Osteoblast (primary cell): ENCODE measurements at regions not wholly inside any gene's neighbourhood (a gene's known extent, or its start where the extent isn't known, plus 50 kb on each side); places are given as distances from the start of the nearest gene placed in this dataset.

Experiments
- DNase-seq: peaks from one replicate; pipeline ENCODE4 v3.0.0; 2011; ENCODE audit warnings: low spot score, mixed read lengths; ENCODE audit not compliant: insufficient read length; ENCODE audit errors: missing footprints
- H2AFZ ChIP-seq: 2 replicates; pipeline ENCODE4 v1.6.0; 2011; ENCODE audit warnings: mild to moderate bottlenecking, low read length
- H3K27ac ChIP-seq: 2 replicates; pipeline ENCODE4 v1.5.1; 2011; ENCODE audit warnings: mild to moderate bottlenecking, low read depth, low read length, moderate library complexity
- H3K27me3 ChIP-seq: 2 replicates; pipeline ENCODE4 v1.6.0; 2012; ENCODE audit warnings: mild to moderate bottlenecking, control low read depth, inconsistent platforms, low read length, moderate library complexity; ENCODE audit not compliant: insufficient read depth
- H3K36me3 ChIP-seq: 2 replicates; pipeline ENCODE4 v1.5.1; 2011; ENCODE audit warnings: mild to moderate bottlenecking, low read length, control low read depth, moderate library complexity; ENCODE audit not compliant: insufficient read depth
- H3K4me1 ChIP-seq: 2 replicates; pipeline ENCODE4 v1.5.1; 2011; ENCODE audit warnings: mild to moderate bottlenecking, low read length, control low read depth, moderate library complexity; ENCODE audit not compliant: insufficient read depth
- H3K4me2 ChIP-seq: 2 replicates; pipeline ENCODE4 v1.6.0; 2011; ENCODE audit warnings: mild to moderate bottlenecking, low read length; ENCODE audit not compliant: insufficient read depth
- H3K4me3 ChIP-seq: fragments of 200-600 bp; sonication (generic); 3 replicates; pipeline ENCODE4 v1.5.1; 2012; ENCODE audit warnings: mild to moderate bottlenecking, low read length, inconsistent platforms; ENCODE audit not compliant: insufficient read depth
- H3K79me2 ChIP-seq: 2 replicates; pipeline ENCODE4 v1.6.0; 2012; ENCODE audit warnings: mild to moderate bottlenecking, low read length, control low read depth, inconsistent platforms; ENCODE audit not compliant: insufficient read depth
- H3K9me3 ChIP-seq: 2 replicates; pipeline ENCODE4 v1.5.1; 2011; ENCODE audit warnings: low read depth, low read length, control low read depth
- H4K20me1 ChIP-seq: 2 replicates; pipeline ENCODE4 v1.6.0; 2012; ENCODE audit warnings: mild to moderate bottlenecking, low read length, control low read depth; ENCODE audit not compliant: insufficient read depth
- CTCF ChIP-seq: IDR thresholded peaks from 2 replicates; pipeline ENCODE4 v1.5.1; 2011; ENCODE audit warnings: mild to moderate bottlenecking, low read depth, low read length, moderate library complexity; ENCODE audit errors: extremely low read depth

GRCh38 chr4:33369446-33369845 lies 2649.3 kb downstream of the PCDH7 start:
- H3K9me3 ChIP-seq, result no peaks in the 10 kb centered on the region
- no peaks in the 10 kb centered on the region for H3K79me2 ChIP-seq
- H4K20me1 ChIP-seq, result no peaks in the 10 kb centered on the region
- no peak overlapping the region for H3K4me2 ChIP-seq
- no peaks in the 10 kb centered on the region for H3K27me3 ChIP-seq
- no peak for DNase-seq
- TF ChIP-seq CTCF, result no peak
- no peak overlapping the region for H3K27ac ChIP-seq
- no peak overlapping the region for H3K4me3 ChIP-seq
- no peaks in the 10 kb centered on the region for H3K36me3 ChIP-seq
- no peaks in the 10 kb centered on the region for H3K4me1 ChIP-seq
- no peak overlapping the region for H2AFZ ChIP-seq

DNA sequence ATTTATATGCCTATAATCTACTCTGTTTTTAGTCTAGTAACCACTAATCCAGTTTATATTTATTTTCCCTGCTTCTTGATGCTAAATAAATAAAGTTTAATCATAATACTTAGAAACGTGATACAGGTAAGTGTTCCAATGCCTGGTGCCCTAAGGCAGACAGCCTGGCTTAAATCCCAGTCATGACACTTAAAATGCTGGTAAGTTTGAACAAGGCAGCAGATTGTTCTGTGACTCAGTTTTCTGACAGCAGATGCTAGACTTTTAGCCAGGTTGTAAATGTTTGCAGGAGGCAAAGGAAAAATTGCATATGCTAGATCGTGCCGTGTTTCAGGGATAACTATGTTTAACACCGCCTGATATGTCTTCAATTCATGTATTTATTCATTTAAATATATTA lies 2661.6 kb downstream of the PCDH7 start:
- no peaks in the 10 kb centered on the region for H3K27me3 ChIP-seq
- H3K4me2 ChIP-seq, result no peak overlapping the region
- H3K4me1 ChIP-seq, result no peaks in the 10 kb centered on the region
- no peak for DNase-seq
- H3K79me2 ChIP-seq, result no peaks in the 10 kb centered on the region
- H3K36me3 ChIP-seq, result no peaks in the 10 kb centered on the region
- H4K20me1 ChIP-seq, result no peaks in the 10 kb centered on the region
- TF ChIP-seq CTCF, result no peak
- peaks cover 2% of the 10 kb centered on the region for H3K9me3 ChIP-seq
- H3K27ac ChIP-seq, result no peak overlapping the region
- H2AFZ ChIP-seq, result no peak overlapping the region
- H3K4me3 ChIP-seq, result no peak overlapping the region

- Histone ChIP-seq H3K79me2 (no peaks in the 10 kb centered on the region), H3K4me2 (no peak overlapping the region), H3K4me1 (no peaks in the 10 kb centered on the region), H3K9me3 (no peaks in the 10 kb centered on the region), H4K20me1 (no peaks in the 10 kb centered on the region), H2AFZ (no peak overlapping the region), H3K4me3 (no peak overlapping the region), H3K36me3 (no peaks in the 10 kb centered on the region), H3K27me3 (no peaks in the 10 kb centered on the region), H3K27ac (no peak overlapping the region)
- no peak for DNase-seq
- TF ChIP-seq CTCF, result no peak
These were observed 2666.6 kb downstream of the PCDH7 start for GRCh38 chr4:33386764-33387163.

DNA sequence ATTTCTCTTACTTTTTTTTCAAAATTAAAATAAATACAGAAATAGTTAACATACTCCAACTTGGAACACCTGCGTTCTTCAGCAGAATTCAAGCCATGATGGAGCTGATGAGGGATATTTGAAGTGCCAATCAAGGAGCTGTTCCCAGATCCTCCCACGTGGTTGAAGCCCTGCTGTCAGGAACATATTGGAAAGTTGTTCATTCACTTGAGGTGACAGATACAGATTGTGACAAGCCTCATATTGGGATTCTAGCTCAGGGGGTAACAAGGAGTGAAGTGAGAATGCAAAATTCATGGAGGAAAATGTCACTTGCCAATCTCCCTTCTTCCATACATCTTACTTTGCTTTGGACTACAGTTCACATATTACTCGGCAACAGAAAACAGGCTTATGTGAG lies 2670.8 kb downstream of the PCDH7 start:
- Histone ChIP-seq H3K4me1 (no peaks in the 10 kb centered on the region), H3K4me2 (no peak overlapping the region), H3K4me3 (no peak overlapping the region), H3K36me3 (no peaks in the 10 kb centered on the region), H3K27me3 (no peaks in the 10 kb centered on the region), H3K27ac (no peak overlapping the region), H2AFZ (no peak overlapping the region), H4K20me1 (no peaks in the 10 kb centered on the region), H3K9me3 (no peaks in the 10 kb centered on the region), H3K79me2 (no peaks in the 10 kb centered on the region)
- TF ChIP-seq CTCF, result no peak
- no peak for DNase-seq
